H9 (cell line): ENCODE measurements at regions not wholly inside any gene's neighbourhood (a gene's known extent, or its start where the extent isn't known, plus 50 kb on each side); places are given as distances from the start of the nearest gene placed in this dataset.

Experiments
- DNase-seq: peaks from one replicate; pipeline ENCODE4 v3.0.0-alpha.2; 2017
- H2AFZ ChIP-seq: one replicate; pipeline ENCODE4 v1.6.1; 2013; ENCODE audit warnings: mild to moderate bottlenecking, low read length, control low read depth, moderate library complexity
- H2AK5ac ChIP-seq: 2 replicates; pipeline ENCODE4 v1.6.1; 2013; ENCODE audit warnings: low read length, control low read depth, mixed read lengths; ENCODE audit not compliant: insufficient read length
- H2BK120ac ChIP-seq: one replicate; pipeline ENCODE4 v1.6.1; 2013; ENCODE audit warnings: low read depth, mild to moderate bottlenecking, low read length, control low read depth, inconsistent platforms; ENCODE audit not compliant: poor library complexity, severe bottlenecking
- H2BK12ac ChIP-seq: 2 replicates; pipeline ENCODE4 v1.6.1; 2013; ENCODE audit warnings: low read length, control low read depth, mixed read lengths, low read depth; ENCODE audit not compliant: insufficient read length
- H2BK15ac ChIP-seq: 2 replicates; pipeline ENCODE4 v1.6.1; 2013; ENCODE audit warnings: low read depth, low read length, control low read depth
- H2BK20ac ChIP-seq: one replicate; pipeline ENCODE4 v1.6.1; 2013; ENCODE audit warnings: low read depth, mild to moderate bottlenecking, low read length, control low read depth, inconsistent platforms; ENCODE audit not compliant: poor library complexity, severe bottlenecking
- H2BK5ac ChIP-seq: 2 replicates; pipeline ENCODE4 v1.6.1; 2013; ENCODE audit warnings: low read length, control low read depth, mixed read lengths; ENCODE audit not compliant: insufficient read length
- H3K14ac ChIP-seq: 2 replicates; pipeline ENCODE4 v1.6.1; 2013; ENCODE audit warnings: low read length, control low read depth; ENCODE audit not compliant: insufficient read depth
- H3K18ac ChIP-seq: 2 replicates; pipeline ENCODE4 v1.6.1; 2013; ENCODE audit warnings: low read depth, mild to moderate bottlenecking, mixed read lengths, low read length, control low read depth; ENCODE audit not compliant: insufficient read length
- H3K23ac ChIP-seq: 2 replicates; pipeline ENCODE4 v1.6.1; 2013; ENCODE audit warnings: low read length, control low read depth, mixed read lengths, low read depth; ENCODE audit not compliant: insufficient read length
- H3K23me2 ChIP-seq: 2 replicates; pipeline ENCODE4 v1.6.1; 2013; ENCODE audit warnings: low read depth, mild to moderate bottlenecking, mixed read lengths, low read length, control low read depth; ENCODE audit not compliant: insufficient read length, poor library complexity, severe bottlenecking
- H3K27ac ChIP-seq: 2 replicates; pipeline ENCODE4 v1.5.1; 2013; ENCODE audit warnings: low read length, control low read depth, mixed read lengths, low read depth; ENCODE audit not compliant: insufficient read length
- H3K27me3 ChIP-seq: 2 replicates; pipeline ENCODE4 v1.6.1; 2013; ENCODE audit warnings: low read length, control low read depth, inconsistent platforms; ENCODE audit not compliant: insufficient read depth
- H3K4ac ChIP-seq: 2 replicates; pipeline ENCODE4 v1.6.1; 2013; ENCODE audit warnings: low read depth, mild to moderate bottlenecking, control low read depth, inconsistent platforms, low read length, moderate library complexity
- H3K4me1 ChIP-seq: 2 replicates; pipeline ENCODE4 v1.6.1; 2013; ENCODE audit warnings: low read length, control low read depth, inconsistent platforms; ENCODE audit not compliant: insufficient read depth
- H3K4me2 ChIP-seq: 2 replicates; pipeline ENCODE4 v1.6.1; 2013; ENCODE audit warnings: low read length, control low read depth, mixed read lengths; ENCODE audit not compliant: insufficient read length, insufficient read depth
- H3K56ac ChIP-seq: 2 replicates; pipeline ENCODE4 v1.6.1; 2013; ENCODE audit warnings: low read depth, mild to moderate bottlenecking, mixed read lengths, low read length, control low read depth; ENCODE audit not compliant: insufficient read length
- H3K79me1 ChIP-seq: 2 replicates; pipeline ENCODE4 v1.6.1; 2013; ENCODE audit warnings: low read depth, mild to moderate bottlenecking, moderate library complexity, low read length, control low read depth, inconsistent platforms; ENCODE audit not compliant: insufficient read depth, poor library complexity, severe bottlenecking
- H3K79me2 ChIP-seq: 2 replicates; pipeline ENCODE4 v1.6.1; 2013; ENCODE audit warnings: low read length, control low read depth, inconsistent platforms; ENCODE audit not compliant: insufficient read depth
- H3K9ac ChIP-seq: 2 replicates; pipeline ENCODE4 v1.6.1; 2013; ENCODE audit warnings: low read length, control low read depth, mixed read lengths; ENCODE audit not compliant: insufficient read length; ENCODE audit errors: extremely low read depth
- H3K9me3 ChIP-seq: one replicate; pipeline ENCODE4 v1.6.1; 2013; ENCODE audit warnings: low read depth, low read length, inconsistent platforms; ENCODE audit not compliant: control insufficient read depth
- H3T11ph ChIP-seq: one replicate; pipeline ENCODE4 v1.6.1; 2013; ENCODE audit warnings: mild to moderate bottlenecking, low read length, control low read depth, inconsistent platforms
- H4K20me1 ChIP-seq: one replicate; pipeline ENCODE4 v1.6.1; 2013; ENCODE audit not compliant: control insufficient read depth, insufficient read length, insufficient read depth
- H4K5ac ChIP-seq: 2 replicates; pipeline ENCODE4 v1.6.1; 2013; ENCODE audit warnings: low read depth, mild to moderate bottlenecking, mixed read lengths, low read length, control low read depth; ENCODE audit not compliant: insufficient read length
- H4K8ac ChIP-seq: replicated peaks from 2 replicates; pipeline ENCODE4 v1.6.1; 2013; ENCODE audit warnings: low read length, control low read depth, mixed read lengths, low read depth; ENCODE audit not compliant: insufficient read length
- H4K91ac ChIP-seq: 2 replicates; pipeline ENCODE4 v1.6.1; 2013; ENCODE audit warnings: low read depth, mild to moderate bottlenecking, moderate library complexity, mixed read lengths, low read length, control low read depth; ENCODE audit not compliant: insufficient read length
- H3K27ac Mint-ChIP-seq, 3 experiments: 2 replicates in 2 of 3; 3 replicates in 1 of 3; pipeline ENCODE4 v1.8.0; 2020 to 2021; ENCODE audit warnings: mixed read lengths in 3 of 3, mild to moderate bottlenecking in 1 of 3, moderate library complexity in 1 of 3
- H3K27me3 Mint-ChIP-seq: 2 replicates; pipeline ENCODE4 v1.8.0; 2021; ENCODE audit warnings: low read depth, mild to moderate bottlenecking, moderate library complexity, mixed read lengths
- H3K36me3 Mint-ChIP-seq, 3 experiments: 2 replicates in 2 of 3; 3 replicates in 1 of 3; pipeline ENCODE4 v1.8.0; 2020 to 2021; ENCODE audit warnings: low read depth in 3 of 3, mixed read lengths in 3 of 3; ENCODE audit not compliant: insufficient read depth in 1 of 3
- H3K4me1 Mint-ChIP-seq, 2 experiments: 2 replicates each; pipeline ENCODE4 v1.8.0; 2020; ENCODE audit warnings: mixed read lengths in 2 of 2
- H3K4me3 Mint-ChIP-seq, 2 experiments: 2 replicates in 1 of 2; 3 replicates in 1 of 2; pipeline ENCODE4 v1.8.0; 2020 to 2021; ENCODE audit warnings: mild to moderate bottlenecking in 2 of 2, mixed read lengths in 2 of 2, moderate library complexity in 1 of 2
- H3K9me3 Mint-ChIP-seq, 2 experiments: 2 replicates in 1 of 2; 3 replicates in 1 of 2; pipeline ENCODE4 v1.8.0; 2020; ENCODE audit warnings: mild to moderate bottlenecking in 2 of 2, mixed read lengths in 2 of 2, moderate library complexity in 1 of 2
- CTCF ChIP-seq: fragments of 200-600 bp; sonication (generic); conservative IDR thresholded peaks from 3 replicates; pipeline ENCODE4 v1.8.0; 2021; ENCODE audit warnings: antibody characterized with exemption, mild to moderate bottlenecking
- WGBS: extraction: QIAGEN DNeasy Blood & Tissue Kit; methylation state at CpG from one replicate; pipeline ENCODE4 v1.1.7; 2013; ENCODE audit warnings: missing lambda C conversion rate, low lambda C conversion rate, mixed read lengths; ENCODE audit not compliant: insufficient read length; ENCODE audit errors: extremely low coverage; 5-methylcytosine and 5-hydroxymethylcytosine counted together

GRCh38 chr11:25244126-25244525, 747.3 kb downstream of the LUZP2 start:
- TF ChIP-seq CTCF = no peak
- Histone ChIP-seq H3K9me3 (no peaks in the 10 kb centered on the region), H3K79me2 (no peaks in the 10 kb centered on the region), H3K79me1 (no peaks in the 10 kb centered on the region), H4K91ac (no peak overlapping the region), H4K5ac (no peak overlapping the region), H2AFZ (no peak overlapping the region), H3K56ac (no peak overlapping the region), H3T11ph (no peak overlapping the region), H2BK5ac (no peak overlapping the region), H3K4ac (no peak overlapping the region), H3K18ac (no peak overlapping the region), H3K27ac (no peak overlapping the region), H3K4me1 (no peaks in the 10 kb centered on the region), H3K14ac (no peak overlapping the region), H3K23me2 (no peaks in the 10 kb centered on the region), H3K4me2 (no peak overlapping the region), H4K8ac (no peak overlapping the region), H2AK5ac (no peak overlapping the region), H2BK15ac (no peak overlapping the region), H2BK20ac (no peak overlapping the region), H3K9ac (no peak overlapping the region), H2BK12ac (no peak overlapping the region), H3K23ac (no peak overlapping the region), H4K20me1 (no peaks in the 10 kb centered on the region), H3K27me3 (no peaks in the 10 kb centered on the region), H2BK120ac (no peak overlapping the region)
- Mint-ChIP-seq H3K9me3 (peaks cover 9 to 10% of the 10 kb centered on the region in 2 experiments), H3K4me3 (no peak overlapping the region), H3K36me3 (peaks cover 9 to 12% (median 10%) of the 10 kb centered on the region in 3 experiments), H3K27ac (no peak overlapping the region), H3K27me3 (no peaks in the 10 kb centered on the region), H3K4me1 (no peaks in the 10 kb centered on the region)
- WGBS = no CpG with 5 or more reads among the region's 2 CpGs
- DNase-seq = no peak
